ENCODE measurements at regions not wholly inside any gene's neighbourhood (a gene's known extent, or its start where the extent isn't known, plus 50 kb on each side); places are given as distances from the start of the nearest gene placed in this dataset.

- no peaks in the 10 kb centered on the region for H3K9me3 ChIP-seq (ENCODE audit: control insufficient read depth, insufficient read depth, low read depth, low read length)
- no peak overlapping the region for H3K27ac ChIP-seq (ENCODE audit: insufficient read depth, low read length)
- H2AFZ ChIP-seq (ENCODE audit: low read length), result no peak overlapping the region
- no peaks in the 10 kb centered on the region for H3K4me1 ChIP-seq (ENCODE audit: control insufficient read depth, extremely low read depth, insufficient read depth, low read length)
- no peak for TF ChIP-seq CTCF (conservative IDR thresholded peaks at IDR 0.05 in 1 of 2, IDR thresholded peaks at IDR 0.05 in 1 of 2; ENCODE audit: low read depth in 1 of 2, low read length in 2 of 2)
- TF ChIP-seq EZH2 (IDR thresholded peaks at IDR 0.05; ENCODE audit: low read length, missing control alignments), result no peak
- H4K20me1 ChIP-seq (ENCODE audit: control insufficient read depth, extremely low read depth, insufficient read depth, low read length), result no peaks in the 10 kb centered on the region
- H3K9ac ChIP-seq (ENCODE audit: insufficient read depth, low read length), result no peak overlapping the region
- no peak for DNase-seq (ENCODE audit: low read depth in 2 of 2)
- no peaks in the 10 kb centered on the region for H3K36me3 ChIP-seq (ENCODE audit: control insufficient read depth, insufficient read depth, low read length)
- no peak overlapping the region for H3K4me2 ChIP-seq (ENCODE audit: extremely low read depth, insufficient read depth, low read length)
- no peak overlapping the region for H3K4me3 ChIP-seq (replicated peaks in 1 of 4; ENCODE audit: control extremely low read depth in 1 of 4, insufficient read depth in 1 of 4, low read depth in 3 of 4, low read length in 4 of 4)
- H3K79me2 ChIP-seq (ENCODE audit: control insufficient read depth, insufficient read depth, low read length), result no peaks in the 10 kb centered on the region
- no peaks in the 10 kb centered on the region for H3K27me3 ChIP-seq (ENCODE audit: control insufficient read depth, insufficient read depth, low read length)
Measured at GRCh38 chr15:69663982-69664381, 211.4 kb downstream of the RPLP1 start.

- H3K27ac ChIP-seq (ENCODE audit: insufficient read depth, low read length), result no peak overlapping the region
- TF ChIP-seq CTCF (conservative IDR thresholded peaks at IDR 0.05 in 1 of 2, IDR thresholded peaks at IDR 0.05 in 1 of 2; ENCODE audit: low read depth in 1 of 2, low read length in 2 of 2), result no peak
- no peak for TF ChIP-seq EZH2 (IDR thresholded peaks at IDR 0.05; ENCODE audit: low read length, missing control alignments)
Measured at GRCh38 chr15:69664572-69665571, 212.3 kb downstream of the RPLP1 start.

GRCh38 chr15:69665641-69666111 lies 213.1 kb downstream of the RPLP1 start:
- H3K27ac ChIP-seq (ENCODE audit: insufficient read depth, low read length), result no peak overlapping the region
- H3K79me2 ChIP-seq (ENCODE audit: control insufficient read depth, insufficient read depth, low read length), result no peaks in the 10 kb centered on the region
- no peak overlapping the region for H2AFZ ChIP-seq (ENCODE audit: low read length)
- H4K20me1 ChIP-seq (ENCODE audit: control insufficient read depth, extremely low read depth, insufficient read depth, low read length), result no peaks in the 10 kb centered on the region
- H3K9me3 ChIP-seq (ENCODE audit: control insufficient read depth, insufficient read depth, low read depth, low read length), result no peaks in the 10 kb centered on the region
- no peaks in the 10 kb centered on the region for H3K4me1 ChIP-seq (ENCODE audit: control insufficient read depth, extremely low read depth, insufficient read depth, low read length)
- no peak for TF ChIP-seq CTCF (conservative IDR thresholded peaks at IDR 0.05 in 1 of 2, IDR thresholded peaks at IDR 0.05 in 1 of 2; ENCODE audit: low read depth in 1 of 2, low read length in 2 of 2)
- no peak for TF ChIP-seq EZH2 (IDR thresholded peaks at IDR 0.05; ENCODE audit: low read length, missing control alignments)
- H3K27me3 ChIP-seq (ENCODE audit: control insufficient read depth, insufficient read depth, low read length), result no peaks in the 10 kb centered on the region
- H3K4me3 ChIP-seq (replicated peaks in 1 of 4; ENCODE audit: control extremely low read depth in 1 of 4, insufficient read depth in 1 of 4, low read depth in 3 of 4, low read length in 4 of 4), result no peak overlapping the region
- no peak for DNase-seq (ENCODE audit: low read depth in 2 of 2)
- H3K9ac ChIP-seq (ENCODE audit: insufficient read depth, low read length), result no peak overlapping the region
- H3K4me2 ChIP-seq (ENCODE audit: extremely low read depth, insufficient read depth, low read length), result no peak overlapping the region
- no peaks in the 10 kb centered on the region for H3K36me3 ChIP-seq (ENCODE audit: control insufficient read depth, insufficient read depth, low read length)

More at GRCh38 chr15:69664572-69665571, 212.3 kb downstream of the RPLP1 start:
- Histone ChIP-seq H3K9me3 (ENCODE audit: control insufficient read depth, insufficient read depth, low read depth, low read length) (no peaks in the 10 kb centered on the region), H3K4me1 (ENCODE audit: control insufficient read depth, extremely low read depth, insufficient read depth, low read length) (no peaks in the 10 kb centered on the region), H3K4me3 (replicated peaks in 1 of 4; ENCODE audit: control extremely low read depth in 1 of 4, insufficient read depth in 1 of 4, low read depth in 3 of 4, low read length in 4 of 4) (no peak overlapping the region), H3K79me2 (ENCODE audit: control insufficient read depth, insufficient read depth, low read length) (no peaks in the 10 kb centered on the region), H3K4me2 (ENCODE audit: extremely low read depth, insufficient read depth, low read length) (no peak overlapping the region), H3K9ac (ENCODE audit: insufficient read depth, low read length) (no peak overlapping the region), H3K27me3 (ENCODE audit: control insufficient read depth, insufficient read depth, low read length) (no peaks in the 10 kb centered on the region), H3K36me3 (ENCODE audit: control insufficient read depth, insufficient read depth, low read length) (no peaks in the 10 kb centered on the region), H4K20me1 (ENCODE audit: control insufficient read depth, extremely low read depth, insufficient read depth, low read length) (no peaks in the 10 kb centered on the region), H2AFZ (ENCODE audit: low read length) (no peak overlapping the region)
- DNase-seq (ENCODE audit: low read depth in 2 of 2), result no peak
